ENCODE measurements at regions not wholly inside any gene's neighbourhood (a gene's known extent, or its start where the extent isn't known, plus 50 kb on each side); places are given as distances from the start of the nearest gene placed in this dataset.

DNA sequence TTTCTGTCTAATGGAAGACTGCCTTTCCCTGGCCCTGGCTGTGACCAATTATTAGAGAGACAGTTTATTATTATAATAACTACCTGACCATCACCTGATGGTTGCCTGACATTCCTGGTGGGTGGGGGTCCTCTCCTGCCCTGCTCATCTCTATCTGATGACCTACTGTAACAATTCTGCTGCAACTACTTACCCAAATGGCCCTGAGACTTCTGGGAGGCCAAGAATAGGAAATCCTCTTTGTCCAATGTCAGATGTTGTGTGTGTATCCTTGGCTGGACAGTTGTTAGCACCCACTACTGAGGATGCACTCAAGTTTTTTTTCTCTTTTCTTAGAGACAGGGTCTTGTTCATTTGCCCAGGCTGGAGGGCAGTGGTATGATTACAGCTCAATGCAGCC, 110.3 kb downstream of the DDX1 start:
- DNase-seq = no peak

DNA sequence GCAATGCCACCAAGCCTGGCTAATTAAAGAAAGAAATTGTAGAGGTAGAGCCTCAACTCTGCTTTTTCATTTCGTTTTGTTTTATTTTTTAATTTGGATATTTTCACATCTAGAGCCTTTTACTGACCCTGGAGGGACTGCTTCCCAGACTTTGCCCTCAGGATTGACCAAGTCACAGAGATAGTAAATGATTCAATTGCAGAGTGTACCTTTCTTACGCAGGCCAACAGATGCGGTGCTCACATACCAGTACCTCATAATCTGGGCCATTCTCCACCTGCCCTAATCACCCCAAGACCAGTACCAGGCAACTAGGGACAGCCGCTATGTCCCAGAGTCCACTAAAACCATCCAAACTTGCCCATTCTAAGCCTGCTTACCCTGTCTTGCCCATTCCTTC, 110.8 kb downstream of the DDX1 start:
- DNase-seq = no peak

DNA sequence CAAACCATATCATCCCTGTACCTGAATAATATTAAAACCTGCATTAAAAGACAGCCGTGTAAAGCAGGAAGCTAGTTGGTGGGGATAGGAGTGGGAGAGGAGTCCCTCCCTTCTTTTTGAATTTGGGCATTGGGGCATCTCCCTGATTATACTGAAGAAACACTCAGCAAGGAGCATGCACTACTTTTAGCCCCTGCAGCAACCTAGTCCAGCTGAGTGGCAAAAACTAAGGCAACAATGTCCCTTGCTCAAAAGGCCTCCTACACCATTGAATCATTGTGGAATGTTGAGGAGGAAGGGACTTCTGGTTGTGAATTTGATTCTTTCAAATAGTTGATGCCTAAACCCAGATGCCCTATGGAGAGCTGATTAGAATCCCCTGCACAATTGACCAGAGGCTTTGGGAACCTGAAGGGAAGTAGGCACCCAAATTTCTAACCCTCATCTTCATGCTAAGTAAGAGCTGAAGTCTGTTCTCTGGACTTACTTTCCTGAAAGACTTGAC, 111.7 kb downstream of the DDX1 start:
- no peak for DNase-seq

DNA sequence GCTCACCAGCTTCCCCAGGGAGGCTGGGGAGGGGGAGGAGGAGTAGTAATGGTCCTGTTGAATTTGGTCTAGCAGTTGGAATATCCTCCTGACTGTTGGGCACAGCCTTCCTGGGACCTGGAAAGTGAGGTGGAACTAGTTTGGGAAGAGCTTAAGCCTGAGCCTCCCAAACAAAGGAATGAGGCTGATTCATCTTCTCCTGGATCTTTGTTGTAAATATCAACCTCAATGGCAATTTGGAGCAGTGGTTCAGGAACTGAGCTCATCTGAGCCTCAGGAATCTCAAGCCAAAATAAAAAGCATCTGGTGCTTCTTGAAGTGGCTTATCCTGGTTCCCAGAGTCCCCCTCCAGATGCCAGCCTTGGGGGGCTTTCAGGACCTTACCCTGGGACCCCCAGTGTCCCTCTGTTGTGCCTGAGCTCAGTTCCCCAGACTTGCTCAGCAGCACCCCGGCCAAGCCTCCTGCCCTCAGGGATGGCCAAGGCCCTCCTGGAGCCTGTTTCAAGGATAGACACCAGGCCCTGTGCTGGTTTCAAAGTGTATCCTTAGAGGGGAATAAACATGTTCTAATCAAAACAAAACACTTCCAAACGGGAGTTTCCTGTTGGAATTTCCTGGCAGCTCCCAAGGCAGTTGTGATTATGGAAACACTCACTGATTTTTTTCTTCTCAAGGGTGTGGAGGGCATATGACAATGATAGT, 112.6 kb downstream of the DDX1 start:
- no peak for DNase-seq

DNA sequence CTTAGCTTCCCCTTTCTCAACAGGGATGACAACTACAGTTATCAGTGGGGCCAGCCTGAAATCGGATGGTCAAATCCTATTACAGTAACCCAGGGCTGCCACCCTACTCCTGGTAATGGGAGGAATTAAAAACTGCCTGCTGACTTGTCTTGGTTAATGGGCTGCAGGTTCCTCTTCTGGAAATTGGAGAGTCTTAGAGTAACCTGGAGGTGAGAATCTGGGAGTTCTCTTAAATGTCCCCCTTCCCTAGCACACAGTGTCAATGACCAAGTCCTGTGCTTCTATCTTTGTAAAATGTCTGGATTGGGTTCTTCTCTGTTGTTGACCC, 113.1 kb downstream of the DDX1 start:
- DNase-seq = no peak

DNA sequence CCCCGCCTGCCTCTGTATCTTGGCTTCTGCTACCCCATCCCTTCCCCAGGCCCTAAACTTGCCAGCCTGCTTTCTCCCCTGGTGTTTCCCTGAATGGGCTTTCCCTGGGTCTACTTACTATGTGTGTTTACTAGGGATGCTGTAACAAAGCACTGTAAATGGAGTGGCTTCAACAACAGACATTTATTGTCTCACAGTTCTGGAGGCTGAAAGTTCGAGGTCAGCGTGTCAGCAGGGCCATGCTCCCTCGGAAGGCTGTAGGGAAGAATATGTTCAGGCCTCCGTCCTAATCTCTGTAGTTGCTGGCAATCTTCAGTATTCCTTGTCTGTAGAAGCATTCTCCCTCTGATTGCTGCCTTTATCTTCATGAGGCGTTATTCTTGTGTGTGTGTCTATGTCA, 113.6 kb downstream of the DDX1 start:
- DNase-seq = no peak

DNA sequence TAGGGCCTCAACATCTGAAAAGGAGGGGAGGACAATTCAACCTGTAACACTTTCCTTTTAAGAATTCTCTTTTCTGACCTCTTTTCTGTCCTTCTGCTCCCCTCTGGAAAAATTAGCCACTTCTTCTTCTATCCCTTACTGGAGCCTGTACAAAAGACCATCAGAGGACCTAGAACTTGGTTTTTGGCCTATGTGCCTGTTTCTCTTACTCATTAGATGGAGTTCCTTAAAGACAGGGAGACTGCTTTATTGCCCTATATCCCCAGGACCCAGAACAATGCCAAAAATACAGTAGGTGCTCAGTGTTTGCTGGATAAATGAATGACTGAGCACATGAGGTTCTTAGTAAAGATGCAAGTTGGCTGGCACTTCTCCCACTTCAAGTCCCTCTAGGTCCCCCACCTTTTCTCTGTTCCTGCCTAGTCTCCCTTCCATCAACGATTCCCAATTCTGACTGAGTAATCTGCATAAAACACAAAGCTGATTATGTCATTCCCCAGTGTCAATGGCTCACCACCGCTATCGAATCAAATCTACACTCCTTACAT, 114.2 kb downstream of the DDX1 start:
- no peak for DNase-seq

DNA sequence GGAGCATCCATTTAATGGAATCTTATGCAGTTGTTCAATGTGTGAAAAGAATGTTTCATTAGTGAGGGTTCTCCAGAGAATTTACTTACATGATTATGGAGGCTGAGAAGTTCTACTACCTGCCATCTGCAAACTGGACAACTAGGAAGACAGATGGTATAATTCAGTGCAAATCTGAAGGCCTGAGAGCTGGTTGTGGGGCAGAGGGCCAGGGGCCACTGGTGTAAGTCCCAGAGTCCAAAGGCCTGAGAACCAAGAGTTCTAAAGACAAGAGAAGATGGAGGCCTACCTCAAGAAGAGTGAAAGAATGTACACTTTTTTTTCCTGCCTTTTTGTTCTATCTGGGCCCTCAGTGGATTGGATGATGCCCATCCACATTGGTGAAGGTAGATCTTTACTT, 114.8 kb downstream of the DDX1 start:
- DNase-seq = no peak

DNA sequence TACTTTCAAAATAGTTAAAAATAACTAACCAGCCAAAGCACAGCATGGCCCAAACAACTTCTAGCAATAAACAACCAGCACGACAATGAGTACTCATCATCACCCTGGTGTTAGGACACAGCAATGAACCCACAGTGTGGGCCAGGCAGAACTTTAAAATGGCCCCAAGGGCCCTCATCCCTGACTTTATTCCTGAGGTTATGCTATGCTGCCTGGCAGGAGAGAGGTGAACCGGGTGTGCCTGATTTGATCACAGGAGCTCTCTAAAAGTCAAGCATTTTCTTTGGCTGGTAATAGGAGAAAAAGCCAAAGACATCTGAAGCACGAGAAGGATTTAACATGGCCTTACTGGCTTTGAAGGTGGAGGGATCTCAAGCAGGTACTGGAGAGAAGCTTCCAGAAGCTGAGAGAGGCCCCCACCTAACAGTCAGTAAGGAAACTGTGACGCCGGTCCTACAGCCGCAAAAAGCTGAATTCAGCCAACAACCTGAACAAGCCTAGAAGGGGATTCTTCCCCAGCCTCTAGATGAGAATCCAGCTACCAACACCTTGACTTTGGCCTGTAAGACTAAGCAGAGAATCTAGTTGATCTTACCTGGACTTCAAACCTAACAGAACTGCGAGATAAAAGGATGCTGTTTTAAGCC, 115.4 kb downstream of the DDX1 start:
- no peak for DNase-seq

DNA sequence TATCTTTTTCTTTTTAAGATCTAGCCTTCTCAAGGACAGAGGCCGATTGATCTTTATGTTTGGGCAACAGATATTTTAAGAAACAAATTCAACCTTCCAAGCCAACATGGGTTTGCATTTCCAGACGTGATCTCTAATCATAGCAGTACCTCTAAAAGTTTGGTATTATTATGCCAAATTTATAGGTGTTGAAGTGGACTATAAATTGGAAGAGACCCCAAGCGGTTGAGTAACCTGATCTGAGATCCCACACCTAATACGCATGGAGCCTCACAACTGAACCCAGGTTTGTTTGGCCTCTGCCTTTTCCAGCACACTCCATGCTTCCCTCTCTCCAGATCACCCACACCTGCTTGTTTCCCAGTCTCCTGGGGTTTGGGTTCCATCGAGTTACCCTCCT, 116.5 kb downstream of the DDX1 start:
- no peak for DNase-seq

DNA sequence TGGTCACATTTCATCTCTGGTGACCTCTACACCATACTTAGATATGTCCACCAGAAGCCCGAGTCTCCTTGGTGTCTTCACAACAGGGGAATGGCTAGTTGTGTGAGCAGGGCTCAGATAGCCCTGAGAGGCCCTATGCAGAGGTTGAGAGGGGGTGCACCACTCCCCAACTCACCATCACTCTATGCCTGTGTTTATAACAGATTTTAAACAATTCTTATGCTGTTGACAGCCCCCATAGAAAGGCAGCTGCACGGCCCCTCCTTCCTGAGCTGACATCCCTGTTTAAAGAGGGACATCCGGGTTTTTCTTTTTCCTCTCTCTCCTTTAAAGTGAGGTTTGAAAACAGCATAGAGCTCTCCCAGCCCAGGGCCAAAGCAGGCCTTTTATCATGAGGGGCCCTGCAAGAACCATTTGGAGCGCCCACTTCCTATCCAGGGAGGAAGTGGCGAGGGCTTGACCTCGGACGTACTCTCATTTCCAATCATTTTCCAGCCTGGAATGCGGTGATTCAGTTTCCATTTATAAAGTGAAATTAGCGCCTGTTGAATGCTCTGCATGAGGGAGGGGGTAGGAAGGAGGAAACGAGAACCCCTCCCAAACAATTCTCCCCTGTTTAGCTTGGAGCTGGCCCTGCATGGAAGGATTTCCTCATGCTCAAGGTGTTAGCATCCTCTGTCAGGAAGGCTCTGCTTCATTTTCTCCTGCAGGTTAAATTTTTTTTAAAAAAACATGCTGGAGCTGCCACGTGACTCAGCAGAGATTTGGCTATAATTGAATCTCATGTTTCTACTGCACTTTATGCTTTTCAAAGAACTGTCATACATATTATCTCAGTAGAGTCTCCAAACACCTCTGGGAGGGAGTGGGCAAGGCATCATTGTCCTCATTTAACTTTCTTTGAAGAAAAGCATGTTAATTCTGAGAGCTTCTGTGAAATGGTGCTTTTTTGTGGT, 117.5 kb downstream of the DDX1 start:
- no peak for DNase-seq

DNA sequence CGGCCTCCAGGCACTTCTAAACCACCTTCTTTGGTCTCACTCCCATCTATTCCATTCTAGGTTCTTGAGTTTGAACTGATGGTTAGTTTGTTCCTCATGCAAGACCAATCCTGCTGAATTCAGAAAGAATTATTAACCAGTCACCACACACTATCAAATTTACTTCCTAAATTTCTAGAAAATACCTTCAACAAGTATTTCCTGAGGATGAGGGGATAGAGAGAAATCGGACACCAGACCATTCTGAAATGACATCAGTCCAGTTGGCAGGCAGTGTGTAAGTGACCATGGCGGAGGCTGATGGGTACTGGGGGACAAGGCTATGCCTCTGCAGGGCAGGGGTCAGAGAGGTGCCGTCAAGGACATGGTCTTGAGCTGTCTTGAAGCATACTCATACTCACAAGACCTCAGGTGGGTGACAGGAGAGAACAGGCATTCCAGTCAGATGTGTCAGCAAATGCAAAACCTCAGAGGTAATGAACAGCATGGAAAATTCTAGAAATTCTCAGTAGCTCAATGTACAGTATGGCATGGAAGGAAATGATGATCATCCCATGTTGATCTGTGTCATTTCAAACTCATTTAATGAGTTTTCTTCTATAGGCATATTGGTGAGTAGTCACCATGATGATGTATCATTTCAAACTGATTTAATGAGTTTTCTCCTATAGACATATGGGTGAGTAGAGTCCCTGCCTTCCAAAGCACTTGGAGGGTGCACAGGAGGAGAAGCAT, 119.6 kb downstream of the DDX1 start:
- no peak for DNase-seq

DNA sequence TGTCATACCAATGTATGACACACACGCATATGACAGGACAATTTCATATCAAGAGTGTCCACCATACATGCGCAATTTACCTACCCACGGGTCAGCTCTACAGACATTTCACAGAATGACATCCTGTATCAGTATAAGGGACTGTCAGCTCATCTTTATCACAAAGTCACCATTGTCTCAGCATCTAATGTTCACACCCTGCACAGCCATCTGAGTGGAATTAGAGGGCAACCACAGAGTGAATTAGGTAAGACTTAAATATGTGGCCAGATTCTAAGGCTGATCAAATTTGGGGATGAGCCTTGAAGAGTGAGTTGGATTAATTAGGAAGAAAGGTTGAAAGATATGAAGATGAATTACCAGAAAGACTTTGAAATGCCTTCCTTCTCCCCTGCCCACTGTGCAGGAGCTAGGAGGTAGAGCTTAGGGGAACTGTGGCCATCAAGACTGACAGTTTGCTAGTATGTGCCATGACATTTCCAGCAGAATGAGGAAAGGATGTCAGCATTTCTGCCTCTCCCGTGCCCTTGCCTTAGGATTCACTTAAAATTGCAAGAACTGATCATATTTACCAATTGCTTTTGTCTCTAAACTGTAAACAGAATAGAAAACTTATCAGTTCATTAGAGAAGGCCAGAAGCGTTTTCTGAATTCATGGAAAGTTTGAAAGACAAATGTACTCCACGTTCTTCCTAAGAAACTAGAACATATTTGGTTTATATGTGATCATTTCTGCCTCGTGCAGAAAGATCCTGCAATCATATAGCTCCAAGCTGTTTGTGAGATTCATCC, 121.1 kb downstream of the DDX1 start:
- no peak for DNase-seq

DNA sequence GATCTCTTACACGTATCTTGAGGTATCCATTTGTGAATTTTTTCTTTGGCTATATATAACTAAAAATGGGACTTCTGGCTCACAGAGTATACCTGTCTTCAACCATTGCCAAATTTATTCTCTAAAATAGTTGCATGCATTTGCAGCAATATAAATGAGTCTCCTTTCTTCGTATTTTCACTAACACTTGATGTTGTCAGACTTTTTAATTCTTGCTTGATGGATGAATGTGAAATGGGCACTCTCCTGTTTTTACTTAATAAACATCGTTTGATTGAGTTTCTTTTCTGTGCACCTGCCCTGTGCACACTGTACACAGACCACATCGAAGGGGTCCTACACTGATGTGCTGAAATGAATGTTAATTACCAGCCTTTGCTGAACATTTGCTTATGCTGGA, 121.8 kb downstream of the DDX1 start:
- DNase-seq = no peak

DNA sequence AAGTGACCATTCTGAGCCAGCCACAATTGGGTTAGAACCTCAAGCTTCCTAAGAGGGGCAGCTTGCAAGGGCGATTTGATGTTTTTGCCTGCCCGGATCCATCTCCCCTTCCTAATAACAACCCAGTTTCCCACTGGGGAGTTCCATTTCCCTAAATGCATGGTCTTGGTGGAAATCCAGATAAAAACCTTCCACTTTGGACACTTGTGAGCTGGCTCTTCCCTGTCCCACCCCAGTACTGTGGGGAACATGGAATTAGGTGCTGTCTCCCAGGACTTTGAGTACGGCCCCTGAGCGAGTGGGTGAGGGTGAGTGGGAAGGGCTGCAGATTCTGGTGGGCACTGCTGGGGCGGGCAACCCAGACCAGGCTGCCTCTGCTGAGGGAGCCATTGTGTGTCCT, 122.3 kb downstream of the DDX1 start:
- DNase-seq = no peak

DNA sequence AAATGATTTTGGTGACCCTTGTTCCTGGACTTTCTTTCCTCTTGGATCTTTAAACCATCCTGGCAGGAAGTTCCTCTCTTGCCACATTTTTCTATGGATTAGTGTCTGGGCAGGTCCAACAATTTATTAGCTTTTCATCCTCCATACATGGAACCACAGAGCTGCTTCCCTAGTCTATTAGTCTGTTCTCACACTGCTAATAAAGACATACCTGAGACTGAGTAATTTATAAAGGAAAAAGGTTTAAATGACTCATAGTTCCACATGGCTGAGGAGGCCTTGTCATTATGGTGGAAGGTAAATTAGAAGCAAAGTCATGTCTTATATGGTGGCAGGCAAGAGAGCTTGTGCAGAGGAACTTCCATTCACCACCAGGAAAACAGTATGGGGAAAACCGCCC, 122.9 kb downstream of the DDX1 start:
- DNase-seq = no peak

DNA sequence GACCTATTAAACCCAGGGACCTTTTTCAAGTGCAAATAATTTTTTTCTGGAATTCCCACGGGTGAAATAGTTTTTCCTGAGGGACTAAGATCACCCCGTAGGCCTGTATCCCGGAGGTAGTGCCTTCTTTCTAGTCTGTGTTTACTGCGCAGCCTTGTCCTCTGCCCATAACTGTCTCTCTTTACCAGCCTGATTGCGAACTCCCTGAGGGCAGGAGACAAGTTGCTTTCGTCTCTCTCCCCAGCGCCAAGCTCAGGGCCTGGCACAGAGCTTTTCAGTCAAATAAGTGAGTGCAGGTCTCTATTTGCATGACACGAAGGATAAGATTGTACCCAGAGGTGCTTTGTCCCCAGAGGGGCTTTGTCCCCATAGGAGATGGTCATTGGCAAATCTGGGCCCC, 123.9 kb downstream of the DDX1 start:
- no peak for DNase-seq

DNA sequence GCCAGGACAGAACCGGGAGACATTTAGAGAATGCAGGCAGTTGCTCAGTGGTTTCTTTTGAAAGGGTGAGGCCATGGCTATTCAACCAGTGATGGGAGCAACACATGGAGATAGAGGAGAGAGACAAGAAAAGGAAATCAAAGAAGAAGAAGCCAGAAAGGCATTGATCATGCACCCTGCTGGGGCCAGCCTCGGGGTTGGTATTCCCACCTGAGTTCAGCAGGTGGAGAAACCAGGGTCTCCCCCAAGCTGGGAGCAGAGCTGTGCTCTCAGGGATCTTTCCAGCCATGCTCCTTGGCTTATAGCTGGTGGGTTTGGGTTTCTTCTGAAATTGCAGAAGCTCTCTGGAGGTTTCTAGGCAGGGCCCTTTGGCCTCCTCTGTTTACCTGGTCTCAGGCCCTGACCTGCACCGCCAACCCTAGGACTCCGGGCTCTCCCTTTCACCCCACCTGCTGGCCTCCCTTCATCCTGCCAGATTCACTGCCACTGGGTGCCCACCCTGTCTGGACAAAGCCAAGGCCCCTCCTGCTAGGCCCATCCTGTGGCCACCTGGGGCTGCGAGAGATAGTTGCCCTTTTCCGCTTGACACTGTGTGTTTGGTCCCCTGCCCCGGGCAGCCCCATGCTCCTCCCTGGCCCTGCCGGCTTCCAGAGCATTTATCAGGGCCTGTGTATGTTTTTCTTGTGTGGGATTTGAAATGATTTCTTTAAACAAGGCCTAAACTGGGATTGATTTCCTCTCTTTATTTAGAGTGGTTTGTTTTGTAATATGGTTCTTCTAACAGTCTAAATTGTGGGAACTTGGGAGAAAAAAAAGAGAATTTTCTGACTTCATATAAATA, 126.7 kb downstream of the DDX1 start:
- DNase-seq = no peak

DNA sequence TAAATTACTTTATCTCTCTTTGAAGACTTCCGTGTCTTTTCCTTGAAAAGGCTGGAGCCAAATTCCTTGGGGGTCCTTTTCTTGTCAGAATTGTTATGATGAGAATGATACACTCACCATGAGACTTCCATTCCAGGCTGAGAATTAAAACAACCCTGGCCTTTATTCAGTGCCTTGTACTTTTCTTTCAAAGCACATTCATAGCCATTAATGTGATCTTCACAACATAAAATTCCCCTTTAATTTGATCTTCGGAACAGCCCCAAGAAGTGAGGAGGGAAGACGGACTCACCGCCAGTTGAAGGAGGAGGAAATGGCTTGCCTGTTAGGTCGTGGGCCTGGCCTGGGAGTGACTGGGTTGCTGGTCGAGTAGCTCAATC, 127.3 kb downstream of the DDX1 start:
- DNase-seq = no peak

DNA sequence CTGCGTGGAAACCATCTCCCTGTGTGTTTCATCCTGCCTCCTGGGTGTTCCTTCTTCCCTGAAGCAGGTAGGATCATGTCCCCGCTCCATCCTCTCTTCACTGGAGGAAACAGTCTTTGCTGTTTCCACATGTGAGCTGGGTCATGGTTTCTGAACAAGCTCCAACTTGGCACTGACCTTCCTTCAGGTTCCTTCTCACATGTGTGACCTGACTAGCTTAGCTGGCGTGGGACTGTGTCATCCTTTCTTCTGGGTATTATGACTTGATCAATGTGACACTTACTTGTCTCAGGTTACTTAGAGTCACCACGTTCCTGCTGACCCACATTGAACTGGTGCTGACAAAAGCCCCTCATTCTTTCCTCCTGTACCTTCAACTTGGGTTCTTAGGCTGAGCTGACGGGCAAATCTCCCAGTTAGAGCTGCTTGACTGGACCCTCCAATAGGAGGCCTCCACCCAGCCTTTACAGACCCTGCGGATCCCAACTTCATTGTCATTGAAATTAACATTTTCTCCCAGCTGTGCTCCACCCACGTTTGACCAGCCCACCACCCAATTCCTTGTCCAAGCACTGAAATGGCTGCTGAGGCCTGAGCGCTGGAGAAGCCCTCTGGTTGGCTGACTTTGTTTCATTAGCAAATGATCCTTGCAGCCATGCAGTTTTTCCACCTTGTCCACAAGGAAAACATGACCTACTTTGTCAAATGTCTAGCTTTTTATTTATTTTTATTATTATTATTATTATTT, 128.1 kb downstream of the DDX1 start:
- DNase-seq = no peak
